Neural crest cell (in vitro differentiated cells): ENCODE measurements at regions not wholly inside any gene's neighbourhood (a gene's known extent, or its start where the extent isn't known, plus 50 kb on each side); places are given as distances from the start of the nearest gene placed in this dataset.

ENCODE experiments used
- DNase-seq: peaks from one replicate; pipeline ENCODE4 v3.0.0; 2021; ENCODE audit warnings: low read depth, mixed read lengths, low spot score
- H3K27ac Mint-ChIP-seq: one replicate; pipeline ENCODE4 v1.8.0; 2021; ENCODE audit warnings: mild to moderate bottlenecking, mixed read lengths; ENCODE audit not compliant: unreplicated experiment
- H3K27me3 Mint-ChIP-seq: 2 replicates; pipeline ENCODE4 v1.8.0; 2021; ENCODE audit warnings: low read depth, mild to moderate bottlenecking, mixed read lengths
- H3K36me3 Mint-ChIP-seq: 2 replicates; pipeline ENCODE4 v1.8.0; 2021; ENCODE audit warnings: low read depth, mild to moderate bottlenecking, mixed read lengths
- H3K4me1 Mint-ChIP-seq: 2 replicates; pipeline ENCODE4 v1.8.0; 2021; ENCODE audit warnings: mixed read lengths
- H3K4me3 Mint-ChIP-seq: one replicate; pipeline ENCODE4 v1.8.0; 2021; ENCODE audit warnings: mild to moderate bottlenecking, mixed read lengths
- H3K9me3 Mint-ChIP-seq: 2 replicates; pipeline ENCODE4 v1.8.0; 2021; ENCODE audit warnings: mixed read lengths
- CTCF ChIP-seq: fragments of 200-600 bp; sonication (generic); conservative IDR thresholded peaks from 2 replicates; pipeline ENCODE4 v1.5.0; 2021; ENCODE audit warnings: antibody characterized with exemption, mild to moderate bottlenecking

DNA sequence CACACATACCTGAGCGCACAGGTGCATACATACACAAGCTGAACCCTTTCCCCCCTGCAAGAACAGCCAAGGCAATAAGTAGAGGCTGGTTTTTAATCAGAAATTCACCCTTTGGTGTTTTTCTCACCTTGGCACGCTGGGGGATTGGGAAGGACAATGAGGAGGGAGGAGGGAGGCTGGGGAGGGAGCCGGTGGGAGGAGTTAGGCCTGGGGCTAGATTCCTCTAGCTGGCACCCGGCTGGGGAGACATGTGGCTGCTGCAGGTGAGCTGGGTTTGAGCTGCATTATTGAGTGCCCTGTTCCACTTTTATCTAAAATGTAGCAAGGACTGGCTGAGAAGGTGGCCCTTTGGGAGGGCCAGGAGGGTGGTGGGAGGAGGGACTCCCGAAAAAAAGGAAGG is 97.8 kb upstream of the CSF3R start:
- Mint-ChIP-seq H3K9me3 (no peaks in the 10 kb centered on the region), H3K27ac (no peak overlapping the region), H3K4me1 (peaks cover 28% of the 10 kb centered on the region), H3K36me3 (no peaks in the 10 kb centered on the region), H3K4me3 (no peak overlapping the region), H3K27me3 (peaks cover 5% of the 10 kb centered on the region)
- DNase-seq, result no peak
- no peak for TF ChIP-seq CTCF

DNA sequence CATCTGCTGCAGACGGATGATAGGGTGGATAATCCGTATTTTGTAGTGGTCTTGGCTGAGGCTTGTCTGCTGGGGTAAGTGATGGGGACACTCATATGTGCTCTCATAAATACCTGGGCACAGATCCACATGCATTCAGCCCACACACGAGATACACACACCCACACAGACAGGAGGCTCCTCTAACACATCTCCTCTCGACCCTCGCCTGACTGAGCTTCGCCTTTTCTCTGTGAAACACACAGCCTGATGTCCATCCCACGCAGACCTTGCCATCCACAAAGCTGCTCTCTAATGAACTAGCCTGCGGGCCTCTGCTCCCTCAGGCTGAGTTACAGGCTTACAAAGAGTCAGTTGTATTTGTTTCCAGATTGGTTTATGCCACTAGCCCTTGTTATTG is 96.3 kb upstream of the CSF3R start:
- peaks cover 17% of the 10 kb centered on the region for H3K27me3 Mint-ChIP-seq
- no peak overlapping the region for H3K27ac Mint-ChIP-seq
- H3K9me3 Mint-ChIP-seq, result no peaks in the 10 kb centered on the region
- no peak for DNase-seq
- H3K4me3 Mint-ChIP-seq, result no peak overlapping the region
- no peaks in the 10 kb centered on the region for H3K36me3 Mint-ChIP-seq
- H3K4me1 Mint-ChIP-seq, result peaks cover 15% of the 10 kb centered on the region
- no peak for TF ChIP-seq CTCF

- H3K9me3 Mint-ChIP-seq, result no peaks in the 10 kb centered on the region
- TF ChIP-seq CTCF, result no peak
- H3K4me3 Mint-ChIP-seq, result no peak overlapping the region
- peaks cover 37% of the 10 kb centered on the region for H3K27me3 Mint-ChIP-seq
- no peak for DNase-seq
- no peaks in the 10 kb centered on the region for H3K36me3 Mint-ChIP-seq
- H3K4me1 Mint-ChIP-seq, result peaks cover 7% of the 10 kb centered on the region
- H3K27ac Mint-ChIP-seq, result no peak overlapping the region
Measured at GRCh38 chr1:36576551-36577110, 93.9 kb upstream of the CSF3R start.

DNA sequence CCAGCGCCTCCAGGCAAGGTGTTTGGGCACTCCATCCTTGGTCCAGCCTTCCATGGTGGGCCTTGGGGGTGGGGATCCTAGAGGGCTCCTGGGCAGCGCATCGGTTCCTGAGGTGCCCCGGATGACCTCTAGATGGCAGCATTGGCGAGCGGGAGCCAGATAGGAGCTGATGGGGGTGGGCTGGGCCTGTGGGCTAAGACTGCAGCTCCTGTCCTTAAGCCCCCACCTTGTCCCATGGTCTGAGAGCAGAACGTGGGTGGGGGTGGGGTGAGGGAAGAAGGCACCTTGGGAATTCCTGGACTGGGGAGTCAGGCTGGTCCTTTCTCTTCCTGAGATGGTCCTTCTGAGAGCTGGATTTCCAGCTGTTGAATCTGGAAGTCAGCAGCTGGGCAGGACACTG is 93.4 kb upstream of the CSF3R start:
- Mint-ChIP-seq H3K27me3 (peaks cover 38% of the 10 kb centered on the region), H3K4me1 (peaks cover 7% of the 10 kb centered on the region), H3K27ac (no peak overlapping the region), H3K4me3 (no peak overlapping the region), H3K9me3 (no peaks in the 10 kb centered on the region), H3K36me3 (no peaks in the 10 kb centered on the region)
- peak; percentile 84 for DNase-seq
- peak; percentile 88 for TF ChIP-seq CTCF

DNA sequence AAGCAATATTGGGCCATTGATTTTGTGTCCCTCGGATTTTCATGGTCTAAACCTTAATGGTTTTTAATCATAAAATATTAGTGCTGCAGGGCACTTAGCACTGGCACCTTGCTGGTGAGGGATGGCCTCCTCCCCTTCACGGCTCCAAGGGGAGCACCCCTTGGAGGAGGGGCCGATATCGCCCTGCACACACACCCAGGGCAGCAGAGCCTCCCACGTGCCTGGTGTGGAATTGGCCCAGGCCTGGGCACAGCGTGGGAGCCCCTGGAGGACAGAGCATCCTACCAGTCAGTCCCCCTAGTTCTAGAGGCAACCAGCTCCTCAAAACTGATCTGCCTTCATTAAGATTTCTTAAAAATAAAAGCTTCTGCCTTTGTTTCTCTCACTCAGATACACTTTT is 90.7 kb upstream of the CSF3R start:
- no peaks in the 10 kb centered on the region for H3K36me3 Mint-ChIP-seq
- H3K27ac Mint-ChIP-seq, result no peak overlapping the region
- H3K4me1 Mint-ChIP-seq, result no peaks in the 10 kb centered on the region
- H3K4me3 Mint-ChIP-seq, result no peak overlapping the region
- peaks cover 38% of the 10 kb centered on the region for H3K27me3 Mint-ChIP-seq
- no peak for TF ChIP-seq CTCF
- no peaks in the 10 kb centered on the region for H3K9me3 Mint-ChIP-seq
- no peak for DNase-seq

DNA sequence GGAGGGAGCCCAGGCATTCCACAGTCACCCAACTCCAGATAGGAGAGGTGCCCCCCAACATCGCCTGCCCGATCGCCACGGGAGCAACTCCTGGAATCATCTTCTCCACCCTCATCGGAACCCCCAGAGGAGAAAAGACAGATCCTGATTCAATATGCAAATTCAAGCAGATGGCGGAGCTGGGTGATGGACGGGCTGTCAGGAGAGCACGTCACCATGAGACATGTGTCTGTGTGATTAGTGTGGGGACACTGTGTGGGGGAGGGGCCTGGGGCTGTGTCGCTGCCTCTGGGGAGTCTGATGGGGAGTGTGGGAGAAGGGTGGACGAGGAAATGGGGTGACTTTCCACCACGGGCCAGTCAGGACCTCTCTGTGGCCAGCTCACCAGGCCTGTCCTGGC is 90.2 kb upstream of the CSF3R start:
- TF ChIP-seq CTCF, result no peak
- Mint-ChIP-seq H3K36me3 (no peaks in the 10 kb centered on the region), H3K9me3 (no peaks in the 10 kb centered on the region), H3K4me3 (no peak overlapping the region), H3K27me3 (peaks cover 38% of the 10 kb centered on the region), H3K27ac (no peak overlapping the region), H3K4me1 (no peaks in the 10 kb centered on the region)
- no peak for DNase-seq
